GM04503 (cell line): ENCODE measurements at regions not wholly inside any gene's neighbourhood (a gene's known extent, or its start where the extent isn't known, plus 50 kb on each side); places are given as distances from the start of the nearest gene placed in this dataset.

Experiments used
- DNase-seq: peaks from one replicate; pipeline ENCODE4 v3.0.0-alpha.2; 2012; ENCODE audit warnings: low read depth

DNA sequence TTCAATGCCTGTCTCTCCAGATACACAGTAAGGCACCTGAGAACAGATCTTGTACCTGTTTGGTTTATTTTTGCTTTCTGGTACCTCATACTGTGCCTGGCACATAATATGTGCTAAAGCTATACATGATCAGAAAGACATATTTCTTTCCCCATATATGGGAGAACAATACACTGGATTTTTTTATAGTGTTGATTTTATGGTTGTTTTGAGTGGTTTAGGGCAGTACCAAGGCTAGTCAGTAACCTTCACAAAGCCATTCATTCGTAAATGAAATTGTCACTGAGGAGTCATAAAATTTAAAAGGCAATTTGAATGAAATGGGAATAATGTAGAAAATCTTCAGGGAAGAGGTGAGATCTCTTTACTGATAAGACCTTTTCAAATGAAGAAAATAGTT is 810.2 kb downstream of the TUSC7 start:
- no peak for DNase-seq

DNA sequence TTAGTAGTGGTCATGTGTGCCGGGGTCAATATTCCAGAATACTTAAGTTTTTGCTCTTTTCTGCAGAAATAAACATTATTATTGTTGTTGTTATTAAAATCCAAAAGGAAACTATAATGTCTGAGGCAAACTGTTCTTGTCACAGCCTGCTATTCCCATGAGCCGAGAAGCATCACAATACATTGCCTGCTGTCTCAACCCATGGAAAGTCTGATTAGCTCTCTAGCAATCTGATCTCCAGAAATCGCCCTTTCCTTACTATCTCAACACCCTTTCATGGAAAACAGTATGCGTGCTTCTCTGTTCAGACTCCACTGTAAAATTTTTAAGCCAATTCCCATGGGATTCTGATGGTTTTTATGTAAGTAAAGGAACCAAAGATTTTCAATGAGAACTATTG is 811.0 kb downstream of the TUSC7 start:
- no peak for DNase-seq

- DNase-seq: no peak
Measured at GRCh38 chr3:117523418-117523817, 813.8 kb downstream of the TUSC7 start.

GRCh38 chr3:117524890-117525289 is 815.3 kb downstream of the TUSC7 start:
- no peak for DNase-seq

- no peak for DNase-seq
Measured at GRCh38 chr3:117526470-117527079, 817.0 kb downstream of the TUSC7 start.

GRCh38 chr3:117527346-117527745 is 817.8 kb downstream of the TUSC7 start:
- no peak for DNase-seq

DNA sequence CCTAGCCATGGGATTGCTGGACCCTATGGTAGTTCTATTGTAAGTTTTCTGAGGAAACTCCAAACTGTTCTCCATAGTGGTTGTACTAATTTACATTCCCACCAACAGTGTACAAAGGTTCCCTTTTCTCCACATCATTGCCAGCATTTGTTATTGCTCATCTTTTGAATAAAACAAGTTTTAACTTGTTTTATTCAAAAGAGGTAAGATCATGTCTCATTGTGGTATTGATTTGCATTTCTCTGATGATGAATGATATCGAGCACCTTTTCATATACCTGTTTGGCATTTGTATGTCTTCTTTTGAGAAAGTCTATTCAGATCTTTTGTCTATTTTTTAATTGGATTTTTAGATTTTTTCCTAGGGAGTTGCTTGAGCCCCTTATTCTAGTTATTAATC is 819.1 kb downstream of the TUSC7 start:
- DNase-seq: no peak

DNA sequence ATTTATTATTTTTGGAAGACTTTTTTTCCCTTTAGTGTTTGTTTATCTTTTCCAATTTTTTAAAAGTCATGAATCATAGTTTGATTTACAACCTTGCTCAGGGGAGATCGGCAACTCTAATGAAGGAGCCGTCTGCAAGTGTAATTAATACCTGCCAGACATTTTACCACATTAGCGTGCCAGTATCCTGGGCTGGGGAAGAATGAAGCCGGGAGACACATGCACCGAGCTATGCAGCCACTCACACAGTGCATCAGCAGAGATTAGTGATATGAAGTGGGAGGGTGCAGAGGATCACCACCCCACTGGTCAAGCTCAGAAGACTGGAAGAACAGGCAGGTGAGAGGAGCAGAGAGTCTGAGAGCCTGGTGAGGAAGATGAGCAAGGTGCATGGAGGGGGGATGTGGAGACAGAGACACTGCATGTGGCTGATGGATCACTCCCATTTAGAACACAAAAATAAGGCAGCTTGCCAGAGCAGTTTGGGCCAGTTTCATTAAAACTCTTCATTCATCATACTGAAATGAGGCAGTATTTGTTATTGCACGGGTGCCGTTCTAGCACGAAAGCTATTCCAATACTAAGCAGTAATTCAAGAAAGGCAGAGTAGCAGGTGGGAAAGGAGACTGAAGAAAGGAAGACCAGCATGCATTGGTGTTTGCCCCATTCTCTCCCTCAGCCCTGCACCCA is 821.6 kb downstream of the TUSC7 start:
- DNase-seq: no peak

GRCh38 chr3:117532268-117532667 is 822.7 kb downstream of the TUSC7 start:
- no peak for DNase-seq

- DNase-seq: no peak
Measured at GRCh38 chr3:117534138-117534537, 824.6 kb downstream of the TUSC7 start.

DNA sequence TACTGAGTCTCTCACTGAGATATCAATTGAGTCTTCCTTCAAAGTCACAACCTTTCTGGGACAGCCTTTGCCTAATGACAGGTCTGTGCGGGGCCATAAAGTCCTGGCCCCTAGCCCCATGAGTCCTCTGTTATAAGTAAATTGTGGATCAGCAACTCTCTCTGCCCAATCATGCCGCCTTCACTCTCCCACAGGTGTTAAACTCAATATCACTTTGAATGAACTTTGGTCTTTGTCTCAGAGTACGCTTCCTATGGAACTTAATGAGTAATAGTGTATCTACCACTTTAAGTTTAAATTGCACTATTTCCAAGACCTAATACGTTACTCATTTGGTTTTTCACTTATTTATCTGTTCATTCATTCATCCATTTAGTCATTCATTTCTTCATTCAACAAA is 826.4 kb downstream of the TUSC7 start:
- no peak for DNase-seq

DNA sequence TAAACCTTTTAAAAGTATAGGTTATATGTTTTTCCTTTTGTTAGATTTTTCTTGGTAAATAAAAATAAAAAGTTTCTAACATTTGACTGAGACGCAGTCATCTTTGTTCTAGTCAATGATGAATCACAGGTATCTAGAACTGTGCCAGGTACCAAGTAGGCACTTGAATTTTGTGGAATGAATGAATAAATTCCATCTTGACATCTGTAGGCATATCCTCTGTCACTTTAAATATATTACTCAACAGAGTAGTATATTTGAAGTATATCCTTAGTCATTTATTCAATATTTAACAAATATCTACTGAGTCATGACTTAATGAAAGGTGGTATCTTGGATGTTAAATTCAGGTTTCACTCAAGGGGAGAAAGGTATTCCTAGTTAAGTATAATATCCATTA is 828.4 kb downstream of the TUSC7 start:
- no peak for DNase-seq

- no peak for DNase-seq
Measured at GRCh38 chr3:117539729-117540128, 830.1 kb downstream of the TUSC7 start.

DNA sequence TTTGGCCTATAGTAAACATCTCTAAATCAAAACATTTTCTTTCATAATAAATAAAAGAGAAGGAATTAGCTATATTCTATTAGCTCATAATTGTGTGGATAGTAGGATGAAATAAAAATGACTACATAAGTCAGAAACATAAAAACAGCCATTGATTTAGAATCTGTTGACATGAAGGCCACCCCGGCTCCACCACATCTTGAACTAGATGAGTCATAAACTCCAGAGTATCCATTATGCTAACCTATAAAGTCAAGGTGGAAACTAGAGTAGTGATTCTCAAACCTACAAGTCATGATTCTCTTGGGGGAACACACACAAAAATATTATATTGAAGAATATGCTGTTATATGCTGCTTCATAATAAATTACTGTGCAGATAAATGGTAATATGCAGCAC is 831.0 kb downstream of the TUSC7 start:
- DNase-seq: no peak

DNA sequence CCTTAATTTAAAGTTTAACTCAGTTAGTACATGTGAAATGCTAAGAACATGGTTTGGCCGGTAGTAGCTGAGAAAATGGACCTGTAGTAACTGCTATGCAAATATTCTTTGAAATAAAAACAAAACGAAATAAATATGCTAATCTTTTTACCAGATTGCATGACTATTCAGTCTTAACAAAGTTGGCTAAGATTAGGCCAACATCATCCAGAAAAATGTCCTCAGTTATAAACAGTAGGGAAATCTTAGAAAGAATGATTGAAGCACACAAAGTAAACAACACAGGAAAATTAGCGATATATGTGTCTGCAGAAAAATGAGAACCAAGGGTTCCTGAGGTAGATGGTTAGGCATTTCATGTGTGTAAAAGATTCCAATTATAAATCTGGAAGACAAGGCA is 832.1 kb downstream of the TUSC7 start:
- DNase-seq: no peak

- no peak for DNase-seq
Measured at GRCh38 chr3:117543521-117543920, 833.9 kb downstream of the TUSC7 start.

- no peak for DNase-seq
Measured at GRCh38 chr3:117545484-117545883, 835.9 kb downstream of the TUSC7 start.

DNA sequence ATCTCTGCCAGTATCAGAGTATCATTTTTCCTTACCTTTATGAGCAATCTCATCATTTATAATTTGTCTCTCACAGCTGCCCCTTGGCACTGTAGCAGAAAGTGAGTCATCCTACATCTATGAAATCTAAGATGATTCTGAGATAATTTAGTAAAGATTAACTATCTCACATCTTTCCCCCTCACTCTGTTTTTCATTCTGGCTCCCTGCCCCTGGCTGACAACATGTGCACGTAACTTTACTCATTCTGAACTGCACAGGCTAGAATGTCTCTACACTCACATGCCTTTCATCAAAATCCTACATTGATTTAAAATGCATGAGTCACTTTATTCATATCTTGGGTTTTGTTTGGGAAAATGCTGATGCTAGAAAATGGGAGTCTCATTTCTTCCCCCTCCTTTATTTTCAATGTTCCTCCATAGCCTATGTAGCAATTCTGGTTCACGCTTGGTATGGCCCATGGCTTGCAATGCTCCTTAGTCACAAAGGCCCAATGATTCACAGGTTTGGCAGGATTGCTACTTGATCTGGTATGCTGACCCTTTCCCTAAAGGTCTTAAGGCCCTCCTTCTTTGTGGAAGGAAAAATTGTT is 838.5 kb downstream of the TUSC7 start:
- peak; percentile 70 for DNase-seq

DNA sequence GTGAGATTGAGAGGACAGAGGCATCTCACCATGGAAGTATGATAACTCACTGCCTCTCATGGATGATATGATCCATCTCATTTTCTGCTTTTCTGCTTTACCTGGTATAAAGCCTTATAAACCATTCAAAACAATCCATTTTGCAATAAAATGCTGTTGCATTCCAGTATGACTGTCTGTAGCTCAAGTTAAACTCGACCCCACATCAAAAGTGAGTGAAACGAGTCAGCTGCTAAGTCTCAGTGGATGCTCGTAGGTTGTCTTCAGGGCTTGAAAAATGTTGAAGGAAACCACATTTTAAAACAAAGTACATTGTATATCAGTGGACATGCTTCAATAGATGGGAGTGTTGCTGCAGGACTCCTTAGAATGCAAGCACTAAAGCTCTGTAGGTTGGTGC is 839.0 kb downstream of the TUSC7 start:
- no peak for DNase-seq

- DNase-seq: no peak
Measured at GRCh38 chr3:117549716-117550115, 840.1 kb downstream of the TUSC7 start.

GRCh38 chr3:117550766-117551165 is 841.2 kb downstream of the TUSC7 start:
- DNase-seq: no peak

GRCh38 chr3:117553461-117553860 is 843.9 kb downstream of the TUSC7 start:
- no peak for DNase-seq

- DNase-seq: no peak
Measured at GRCh38 chr3:117556646-117557407, 847.2 kb downstream of the TUSC7 start.
